HCT116 (cell line): ENCODE measurements at regions not wholly inside any gene's neighbourhood (a gene's known extent, or its start where the extent isn't known, plus 50 kb on each side); places are given as distances from the start of the nearest gene placed in this dataset.

Experiments used
- ATAC-seq: fragments of 200-7000 bp; cut with Tn5 transposase; 2 replicates; pipeline ENCODE4 v1.9.1; 2020; ENCODE audit warnings: mild to moderate bottlenecking, moderate library complexity
- BruUV-seq: library from RNA; stranded (reverse); fragments of 400-500 nt; replicated peaks from 2 replicates; lab custom pipeline; 2021; lab: Mats Ljungman, UMichigan
- CTCF ChIA-PET: fragments of 300-600 bp; sonication (Branson Sonifier 250); formaldehyde crosslinking; loops from one replicate; lab custom pipeline; 2021; ENCODE audit warnings: antibody characterized with exemption; lab: Charles Lee
- POLR2A ChIA-PET: fragments of 300-600, 350-600 bp; sonication (Branson Sonifier 250); formaldehyde crosslinking; loops from one replicate; lab custom pipeline; 2021; ENCODE audit warnings: antibody characterized with exemption; lab: Charles Lee
- RAD21 ChIA-PET, 2 experiments: fragments of 300-600 bp; sonication (Branson Sonifier 250); formaldehyde crosslinking; loops; one replicate each; lab custom pipeline; 2023; ENCODE audit warnings: low total read pairs in 2 of 2; ENCODE audit not compliant: uncharacterized antibody in 2 of 2, unreplicated experiment in 2 of 2, low non-redundant PET in 1 of 2; lab: Charles Lee
- DNase-seq: peaks from one replicate; pipeline ENCODE4 v3.0.0-alpha.2; 2010; ENCODE audit warnings: low read depth, low spot score
- H2AFZ ChIP-seq: fragments of 200-600 bp; shearing (Covaris generic), sonication (generic); 2 replicates; pipeline ENCODE4 v1.6.1; 2017; ENCODE audit warnings: low read depth, mixed run types, mixed read lengths, antibody characterized with exemption, low read length; ENCODE audit not compliant: poor library complexity, severe bottlenecking
- H3K27ac ChIP-seq: 2 replicates; pipeline ENCODE4 v1.5.1; 2012; ENCODE audit warnings: low read depth, low read length
- H3K27me3 ChIP-seq: fragments of 200-600 bp; sonication (generic); 2 replicates; pipeline ENCODE4 v1.6.1; 2016; ENCODE audit warnings: mixed run types, low read length, mixed read lengths; ENCODE audit not compliant: insufficient read depth
- H3K36me3 ChIP-seq, 2 experiments: fragments of 200-500 bp in 1 of 2; fragments of 200-600 bp in 1 of 2; sonication (Bioruptor generic) in 1 of 2; sonication (generic) in 1 of 2; 2 replicates each; pipeline versions ENCODE4 v1.5.1 to v1.6.1; 2014 to 2016; ENCODE audit warnings: low read length in 2 of 2, inconsistent platforms in 1 of 2, mixed read lengths in 1 of 2, mixed run types in 1 of 2; ENCODE audit not compliant: insufficient read depth in 2 of 2, control insufficient read depth in 1 of 2
- H3K4me1 ChIP-seq, 2 experiments: fragments of 200-600 bp in 1 of 2; sonication (generic) in 1 of 2; 2 replicates each; pipeline versions ENCODE4 v1.5.1 to v1.6.1; 2012 to 2017; ENCODE audit warnings: low read length in 2 of 2, inconsistent platforms in 1 of 2, mild to moderate bottlenecking in 1 of 2, mixed read lengths in 1 of 2, mixed run types in 1 of 2, moderate library complexity in 1 of 2; ENCODE audit not compliant: insufficient read depth in 2 of 2, control insufficient read depth in 1 of 2
- H3K4me2 ChIP-seq: fragments of 200-600 bp; sonication (generic); 2 replicates; pipeline ENCODE4 v1.6.1; 2017; ENCODE audit warnings: mixed run types, low read length, mixed read lengths
- H3K4me3 ChIP-seq, 2 experiments: fragments of 200-600 bp in 1 of 2; sonication (generic) in 1 of 2; replicated peaks in 1 of 2; 2 replicates each; pipeline ENCODE4 v1.5.1; 2011 to 2016; ENCODE audit warnings: low read length in 2 of 2, control low read depth in 1 of 2, low read depth in 1 of 2, mild to moderate bottlenecking in 1 of 2, mixed read lengths in 1 of 2, mixed run types in 1 of 2
- H3K79me2 ChIP-seq: fragments of 200-600 bp; sonication (generic); 2 replicates; pipeline ENCODE4 v1.6.1; 2017; ENCODE audit warnings: mild to moderate bottlenecking, mixed run types, low read length, moderate library complexity, mixed read lengths; ENCODE audit not compliant: insufficient read depth
- H3K9ac ChIP-seq: fragments of 200-600 bp; sonication (generic); 2 replicates; pipeline ENCODE4 v1.6.1; 2016; ENCODE audit warnings: low read length, mixed read lengths
- H3K9me2 ChIP-seq: fragments of 200-600 bp; sonication (generic), shearing (Covaris generic); 2 replicates; pipeline ENCODE4 v1.6.1; 2017; ENCODE audit warnings: mixed run types, mild to moderate bottlenecking, moderate library complexity; ENCODE audit not compliant: insufficient read depth
- H3K9me3 ChIP-seq, 2 experiments: fragments of 200-500 bp in 1 of 2; fragments of 200-600 bp in 1 of 2; sonication (Bioruptor generic) in 1 of 2; sonication (generic) in 1 of 2; 2 replicates each; pipeline ENCODE4 v1.6.1; 2014 to 2017; ENCODE audit warnings: low read length in 2 of 2, mixed read lengths in 2 of 2, inconsistent platforms in 1 of 2, low read depth in 1 of 2, mild to moderate bottlenecking in 1 of 2, mixed run types in 1 of 2, moderate library complexity in 1 of 2; ENCODE audit not compliant: control insufficient read depth in 1 of 2, insufficient read depth in 1 of 2
- H4K20me1 ChIP-seq: fragments of 200-600 bp; sonication (generic), shearing (Covaris generic); 2 replicates; pipeline ENCODE4 v1.6.1; 2017; ENCODE audit warnings: mixed run types, mild to moderate bottlenecking, moderate library complexity; ENCODE audit not compliant: insufficient read depth
- CTCF ChIP-seq, 3 experiments: fragments of 200-600 bp in 1 of 3; sonication (generic) in 1 of 3; IDR thresholded peaks in 2 of 3; conservative IDR thresholded peaks in 1 of 3; 2 replicates each; pipeline ENCODE4 v1.5.1; 2012 to 2017; ENCODE audit warnings: low read depth in 2 of 3, low read length in 2 of 3, antibody characterized with exemption in 1 of 3, borderline replicate concordance in 1 of 3, control low read depth in 1 of 3, mild to moderate bottlenecking in 1 of 3, mixed read lengths in 1 of 3, mixed run types in 1 of 3, moderate library complexity in 1 of 3; ENCODE audit not compliant: insufficient read depth in 1 of 3
- EGR1 ChIP-seq: IDR thresholded peaks from 2 replicates; pipeline ENCODE4 v1.6.1; 2012; ENCODE audit warnings: low read depth
- ELF1 ChIP-seq: IDR thresholded peaks from 2 replicates; pipeline ENCODE4 v1.6.1; 2012; ENCODE audit warnings: low read depth, borderline replicate concordance
- EZH2 ChIP-seq: fragments of 200-600 bp; sonication (generic); IDR thresholded peaks from 2 replicates; pipeline ENCODE4 v1.6.1; 2017; ENCODE audit warnings: antibody characterized with exemption, mixed run types
- MAX ChIP-seq: IDR thresholded peaks from 2 replicates; pipeline ENCODE4 v1.6.1; 2012
- POLR2AphosphoS5 ChIP-seq: IDR thresholded peaks from 2 replicates; pipeline ENCODE4 v1.6.1; 2011; ENCODE audit warnings: mild to moderate bottlenecking, low read depth, low read length, moderate library complexity
- RAD21 ChIP-seq: IDR thresholded peaks from 2 replicates; pipeline ENCODE4 v1.6.1; 2012; ENCODE audit warnings: low read depth, mild to moderate bottlenecking
- SIN3A ChIP-seq: IDR thresholded peaks from 2 replicates; pipeline ENCODE4 v1.6.1; 2012; ENCODE audit warnings: low read depth
- SP1 ChIP-seq: IDR thresholded peaks from 2 replicates; pipeline ENCODE4 v1.6.1; 2012; ENCODE audit warnings: low read depth
- SRF ChIP-seq: IDR thresholded peaks from 2 replicates; pipeline ENCODE4 v1.6.1; 2012; ENCODE audit warnings: low read depth
- TCF7L2 ChIP-seq: IDR thresholded peaks from 2 replicates; pipeline ENCODE4 v1.7.0; 2011; ENCODE audit warnings: borderline replicate concordance, inconsistent platforms; ENCODE audit not compliant: insufficient read depth, insufficient read length; ENCODE audit errors: extremely low read depth
- ZBTB33 ChIP-seq: IDR thresholded peaks from 2 replicates; pipeline ENCODE4 v1.6.1; 2011; ENCODE audit warnings: mild to moderate bottlenecking, low read length, moderate library complexity; ENCODE audit not compliant: insufficient replicate concordance; ENCODE audit errors: extremely low read depth
- ZFX ChIP-seq: fragments of 450-650 bp; IDR thresholded peaks from 2 replicates; pipeline ENCODE4 v1.6.1; 2017
- intact Hi-C: fragments of 100-400 bp; cut with micrococcal nuclease; formaldehyde crosslinking; loops from 2 replicates; pipeline ENCODE4 v1.10.0; 2022

GRCh38 chr22:22407061-22407460, 101.5 kb downstream of the ZNF280B start:
- BruUV-seq: no TSS peak

More at GRCh38 chr22:22407061-22407460, 101.5 kb downstream of the ZNF280B start:
- ATAC-seq: no peak
- TF ChIP-seq CTCF (IDR thresholded peaks at IDR 0.05 in 2 of 3, conservative IDR thresholded peaks at IDR 0.05 in 1 of 3; ENCODE audit: borderline replicate concordance in 1 of 3, insufficient read depth in 1 of 3, low read depth in 2 of 3, low read length in 2 of 3) (no peak), EZH2 (no peak), POLR2AphosphoS5 (no peak), SRF (no peak), ELF1 (no peak), SIN3A (no peak), TCF7L2 (no peak), ZBTB33 (no peak), EGR1 (no peak), SP1 (no peak), MAX (no peak), ZFX (no peak), RAD21 (no peak)
- TF ChIP-seq, all 23 proteins: peak for 0
- H3K79me2 ChIP-seq: no peaks in the 10 kb centered on the region
- no peaks in the 10 kb centered on the region for H3K9me3 ChIP-seq
- intact Hi-C loops: no loop called here
- no peak overlapping the region for H2AFZ ChIP-seq
- ChIA-PET POLR2A (no interaction called here), RAD21 (no interaction called here), CTCF (interaction anchor here (1.3 to 4.3 kb wide), 2 partner anchors 15 to 199 kb away, joined by 3 to 25 read pairs; no protein-coding TSS in a partner anchor)
- no peak overlapping the region for H3K27ac ChIP-seq
- H3K4me3 ChIP-seq: no peak overlapping the region
- no peak overlapping the region for H3K4me2 ChIP-seq
- no peaks in the 10 kb centered on the region for H4K20me1 ChIP-seq
- H3K9ac ChIP-seq: no peak overlapping the region
- no peaks in the 10 kb centered on the region for H3K36me3 ChIP-seq
- H3K4me1 ChIP-seq: no peaks in the 10 kb centered on the region
- H3K9me2 ChIP-seq: no peaks in the 10 kb centered on the region
- DNase-seq: no peak
- peaks cover 32% of the 10 kb centered on the region for H3K27me3 ChIP-seq
